ENCODE measurements at regions not wholly inside any gene's neighbourhood (a gene's known extent, or its start where the extent isn't known, plus 50 kb on each side); places are given as distances from the start of the nearest gene placed in this dataset.

DNA sequence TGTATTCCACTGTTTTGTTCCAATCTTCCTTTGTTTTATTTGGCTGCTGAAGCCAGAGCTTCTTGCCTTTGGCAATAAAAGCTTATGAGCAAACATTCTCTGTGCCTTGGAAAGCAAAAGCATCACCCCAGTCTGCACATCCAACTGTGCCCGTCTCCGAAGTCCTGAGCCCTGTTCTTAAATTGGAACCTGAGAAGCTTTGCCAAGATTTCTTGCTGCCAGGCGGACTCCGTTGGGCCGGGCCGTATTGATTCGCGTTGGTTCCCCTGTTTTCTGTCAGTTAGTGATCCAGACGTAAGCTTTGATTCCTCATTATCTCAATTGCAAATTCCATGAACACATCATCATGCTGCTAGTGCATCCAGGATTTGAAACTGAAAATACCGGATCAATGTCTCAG is 793.0 kb downstream of the OLFM4 start:
- TF ChIP-seq POLR2A (IDR thresholded peaks at IDR 0.05), result no peak
- TF ChIP-seq EP300 (IDR thresholded peaks at IDR 0.05), result no peak
- TF ChIP-seq, protein P1, sequence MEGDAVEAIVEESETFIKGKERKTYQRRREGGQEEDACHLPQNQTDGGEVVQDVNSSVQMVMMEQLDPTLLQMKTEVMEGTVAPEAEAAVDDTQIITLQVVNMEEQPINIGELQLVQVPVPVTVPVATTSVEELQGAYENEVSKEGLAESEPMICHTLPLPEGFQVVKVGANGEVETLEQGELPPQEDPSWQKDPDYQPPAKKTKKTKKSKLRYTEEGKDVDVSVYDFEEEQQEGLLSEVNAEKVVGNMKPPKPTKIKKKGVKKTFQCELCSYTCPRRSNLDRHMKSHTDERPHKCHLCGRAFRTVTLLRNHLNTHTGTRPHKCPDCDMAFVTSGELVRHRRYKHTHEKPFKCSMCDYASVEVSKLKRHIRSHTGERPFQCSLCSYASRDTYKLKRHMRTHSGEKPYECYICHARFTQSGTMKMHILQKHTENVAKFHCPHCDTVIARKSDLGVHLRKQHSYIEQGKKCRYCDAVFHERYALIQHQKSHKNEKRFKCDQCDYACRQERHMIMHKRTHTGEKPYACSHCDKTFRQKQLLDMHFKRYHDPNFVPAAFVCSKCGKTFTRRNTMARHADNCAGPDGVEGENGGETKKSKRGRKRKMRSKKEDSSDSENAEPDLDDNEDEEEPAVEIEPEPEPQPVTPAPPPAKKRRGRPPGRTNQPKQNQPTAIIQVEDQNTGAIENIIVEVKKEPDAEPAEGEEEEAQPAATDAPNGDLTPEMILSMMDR (IDR thresholded peaks at IDR 0.05), result no peak

Measured in ovary (tissue), 3 donors.